ACC112 (cell line): ENCODE measurements at regions not wholly inside any gene's neighbourhood (a gene's known extent, or its start where the extent isn't known, plus 50 kb on each side); places are given as distances from the start of the nearest gene placed in this dataset.
A peak's percentile ranks its signal among the peaks of the same experiment; 100 is the strongest.

ENCODE experiments used
- H2AFZ ChIP-seq: fragments of 200-600 bp; sonication (generic); one replicate; pipeline ENCODE4 v1.6.0; 2017; ENCODE audit warnings: antibody characterized with exemption, low read length; ENCODE audit not compliant: unreplicated experiment
- H3K27ac ChIP-seq: fragments of 200-600 bp; sonication (generic); 2 replicates; pipeline ENCODE4 v1.5.1; 2014; ENCODE audit warnings: low read depth, mild to moderate bottlenecking, antibody characterized with exemption, low read length, moderate library complexity
- H3K27me3 ChIP-seq: fragments of 200-600 bp; sonication (generic); 2 replicates; pipeline ENCODE4 v1.6.1; 2014; ENCODE audit warnings: mild to moderate bottlenecking, antibody characterized with exemption, low read length, moderate library complexity, mixed read lengths; ENCODE audit not compliant: insufficient read depth
- H3K36me3 ChIP-seq: fragments of 200-600 bp; sonication (generic); 2 replicates; pipeline ENCODE4 v1.6.1; 2016; ENCODE audit warnings: mild to moderate bottlenecking, antibody characterized with exemption, low read length, moderate library complexity, mixed read lengths; ENCODE audit not compliant: insufficient read depth
- H3K4me1 ChIP-seq: fragments of 200-600 bp; sonication (generic); one replicate; pipeline ENCODE4 v1.6.1; 2016; ENCODE audit warnings: low read length, mixed read lengths; ENCODE audit not compliant: insufficient read depth, unreplicated experiment, control insufficient read depth
- H3K4me3 ChIP-seq: fragments of 200-600 bp; sonication (generic); 2 replicates; pipeline ENCODE4 v1.5.1; 2014; ENCODE audit warnings: mild to moderate bottlenecking, low read depth, low read length
- H3K79me2 ChIP-seq: fragments of 200-600 bp; sonication (generic); one replicate; pipeline ENCODE4 v1.6.0; 2016; ENCODE audit warnings: low read length; ENCODE audit not compliant: control insufficient read depth, unreplicated experiment, insufficient read depth

- Histone ChIP-seq H3K27ac (no peak overlapping the region), H3K27me3 (no peaks in the 10 kb centered on the region), H3K4me3 (no peak overlapping the region), H3K4me1 (peaks cover 10% of the 10 kb centered on the region), H3K36me3 (no peaks in the 10 kb centered on the region), H3K79me2 (no peaks in the 10 kb centered on the region), H2AFZ (no peak overlapping the region)
These were observed 184.4 kb downstream of the PLK2 start for GRCh38 chr5:58275516-58275915.

GRCh38 chr5:58274191-58274590 is 185.7 kb downstream of the PLK2 start:
- no peak overlapping the region for H3K4me3 ChIP-seq
- no peak overlapping the region for H3K27ac ChIP-seq
- no peaks in the 10 kb centered on the region for H3K27me3 ChIP-seq
- no peaks in the 10 kb centered on the region for H3K36me3 ChIP-seq
- H2AFZ ChIP-seq, result no peak overlapping the region
- H3K79me2 ChIP-seq, result no peaks in the 10 kb centered on the region
- peaks cover 10% of the 10 kb centered on the region for H3K4me1 ChIP-seq

GRCh38 chr5:58273711-58274110 is 186.2 kb downstream of the PLK2 start:
- no peaks in the 10 kb centered on the region for H3K27me3 ChIP-seq
- H3K4me1 ChIP-seq, result peaks cover 10% of the 10 kb centered on the region
- no peaks in the 10 kb centered on the region for H3K36me3 ChIP-seq
- no peak overlapping the region for H3K4me3 ChIP-seq
- no peaks in the 10 kb centered on the region for H3K79me2 ChIP-seq
- no peak overlapping the region for H2AFZ ChIP-seq
- H3K27ac ChIP-seq, result no peak overlapping the region

- Histone ChIP-seq H2AFZ (no peak overlapping the region), H3K27me3 (no peaks in the 10 kb centered on the region), H3K4me3 (no peak overlapping the region), H3K27ac (no peak overlapping the region), H3K79me2 (no peaks in the 10 kb centered on the region), H3K36me3 (no peaks in the 10 kb centered on the region), H3K4me1 (peaks cover 8% of the 10 kb centered on the region)
These were observed 191.6 kb downstream of the PLK2 start for GRCh38 chr5:58268268-58268667.

- no peak overlapping the region for H2AFZ ChIP-seq
- peak overlapping the region; percentile 42; the same call in 1 of the 2 replicates for H3K4me3 ChIP-seq
- peak overlapping the region; percentile 13; the same call in 1 of the 2 replicates for H3K27ac ChIP-seq
These were observed 193.5 kb downstream of the PLK2 start for GRCh38 chr5:58266402-58266801.

GRCh38 chr5:58265246-58265930 is 194.5 kb downstream of the PLK2 start:
- Histone ChIP-seq H3K27me3 (no peaks in the 10 kb centered on the region), H3K4me3 (no peak overlapping the region), H3K27ac (no peak overlapping the region), H3K36me3 (no peaks in the 10 kb centered on the region), H3K4me1 (peaks cover 25% of the 10 kb centered on the region), H3K79me2 (no peaks in the 10 kb centered on the region), H2AFZ (no peak overlapping the region)

More at GRCh38 chr5:58266402-58266801, 193.5 kb downstream of the PLK2 start:
- Histone ChIP-seq H3K36me3 (no peaks in the 10 kb centered on the region), H3K4me1 (peaks cover 18% of the 10 kb centered on the region), H3K27me3 (no peaks in the 10 kb centered on the region), H3K79me2 (no peaks in the 10 kb centered on the region)

- Histone ChIP-seq H3K4me1 (peaks cover 36% of the 10 kb centered on the region), H3K79me2 (no peaks in the 10 kb centered on the region), H3K27ac (no peak overlapping the region), H3K36me3 (no peaks in the 10 kb centered on the region), H3K27me3 (no peaks in the 10 kb centered on the region), H3K4me3 (no peak overlapping the region), H2AFZ (no peak overlapping the region)
These were observed 195.6 kb downstream of the PLK2 start for GRCh38 chr5:58264276-58264675.

GRCh38 chr5:58263296-58263695 is 196.6 kb downstream of the PLK2 start:
- Histone ChIP-seq H3K79me2 (no peaks in the 10 kb centered on the region), H3K27me3 (no peaks in the 10 kb centered on the region), H3K4me3 (no peak overlapping the region), H3K36me3 (no peaks in the 10 kb centered on the region), H3K27ac (no peak overlapping the region), H3K4me1 (peaks cover 46% of the 10 kb centered on the region), H2AFZ (no peak overlapping the region)

GRCh38 chr5:58262226-58262625 is 197.7 kb downstream of the PLK2 start:
- peaks cover 51% of the 10 kb centered on the region for H3K4me1 ChIP-seq
- H3K4me3 ChIP-seq, result no peak overlapping the region
- H3K36me3 ChIP-seq, result no peaks in the 10 kb centered on the region
- peak overlapping the region; percentile 59 for H3K27ac ChIP-seq
- peak overlapping the region; percentile 72 for H2AFZ ChIP-seq
- H3K27me3 ChIP-seq, result no peaks in the 10 kb centered on the region
- no peaks in the 10 kb centered on the region for H3K79me2 ChIP-seq

GRCh38 chr5:58261605-58262004 is 198.3 kb downstream of the PLK2 start:
- Histone ChIP-seq H2AFZ (peak overlapping the region; percentile 72), H3K4me3 (peak overlapping the region; percentile 15; the same call in 1 of the 2 replicates), H3K36me3 (no peaks in the 10 kb centered on the region), H3K4me1 (peaks cover 49% of the 10 kb centered on the region), H3K79me2 (no peaks in the 10 kb centered on the region), H3K27me3 (no peaks in the 10 kb centered on the region), H3K27ac (peak overlapping the region; percentile 59)

- Histone ChIP-seq H3K79me2 (no peaks in the 10 kb centered on the region), H3K36me3 (no peaks in the 10 kb centered on the region), H3K4me3 (peak overlapping the region; percentile 64), H3K4me1 (peaks cover 43% of the 10 kb centered on the region), H3K27ac (peak overlapping the region; percentile 97), H2AFZ (peak overlapping the region; percentile 97), H3K27me3 (no peaks in the 10 kb centered on the region)
These were observed 199.6 kb downstream of the PLK2 start for GRCh38 chr5:58260243-58260642.
